ENCODE measurements at regions not wholly inside any gene's neighbourhood (a gene's known extent, or its start where the extent isn't known, plus 50 kb on each side); places are given as distances from the start of the nearest gene placed in this dataset.

GRCh38 chr20:23150304-23151007 lies 64.3 kb upstream of the CD93 start:
- ATAC-seq (ENCODE audit: low FRiP score in 2 of 2) = no peak
- peak in 1 of 2 donors; percentile 21 for DNase-seq
- 77 to 88% methylated on average over 4 to 8 of the region's 8 CpGs for WGBS, 2 donors

DNA sequence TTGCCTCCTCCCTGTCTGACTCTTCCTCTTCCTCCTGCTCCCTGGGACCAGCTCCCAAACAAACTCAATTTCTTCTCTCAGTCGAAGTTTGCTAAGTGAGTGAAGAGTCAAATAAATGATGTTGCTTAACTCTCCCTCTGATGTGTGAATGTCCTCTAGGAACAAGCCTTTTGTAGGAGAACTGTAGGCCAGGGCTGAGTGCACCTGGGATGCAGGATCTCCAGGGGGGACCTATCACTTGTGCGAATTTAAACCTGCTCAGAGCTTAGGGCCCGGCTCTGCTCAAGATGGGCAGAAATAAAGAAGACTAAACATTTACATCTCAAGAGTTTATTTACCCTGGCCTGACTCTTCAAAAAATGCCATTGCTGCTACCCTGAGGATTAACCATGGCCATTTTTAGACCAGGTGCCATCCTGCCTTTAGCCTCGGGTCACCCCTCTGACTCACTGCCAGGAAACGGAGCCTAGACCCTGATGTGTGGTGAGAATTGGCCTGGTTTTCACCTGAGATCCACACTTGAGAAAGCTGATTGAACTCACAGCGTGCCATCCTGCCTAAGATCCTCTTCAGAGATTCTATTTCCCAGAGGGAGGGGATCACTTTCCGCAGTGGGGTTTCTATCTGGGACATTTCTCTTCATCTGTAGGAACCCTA lies 63.6 kb upstream of the CD93 start:
- Histone ChIP-seq H3K4me3 (no peak overlapping the region), H3K27ac (peak overlapping the region in 3 of 4 donors; percentile 10 to 86 (median 63)), H3K27me3 (no peaks in the 10 kb centered on the region), H3K4me1 (peaks cover 49 to 65% (median 56%) of the 10 kb centered on the region in 4 donors), H3K36me3 (no peaks in the 10 kb centered on the region), H3K9me3 (no peaks in the 10 kb centered on the region)
- DNase-seq (no peak), ATAC-seq (ENCODE audit: low FRiP score in 2 of 2) (no peak)
- 70 to 82% methylated on average over 7 of the region's 7 CpGs for WGBS, 2 donors
- TF ChIP-seq, protein P1, sequence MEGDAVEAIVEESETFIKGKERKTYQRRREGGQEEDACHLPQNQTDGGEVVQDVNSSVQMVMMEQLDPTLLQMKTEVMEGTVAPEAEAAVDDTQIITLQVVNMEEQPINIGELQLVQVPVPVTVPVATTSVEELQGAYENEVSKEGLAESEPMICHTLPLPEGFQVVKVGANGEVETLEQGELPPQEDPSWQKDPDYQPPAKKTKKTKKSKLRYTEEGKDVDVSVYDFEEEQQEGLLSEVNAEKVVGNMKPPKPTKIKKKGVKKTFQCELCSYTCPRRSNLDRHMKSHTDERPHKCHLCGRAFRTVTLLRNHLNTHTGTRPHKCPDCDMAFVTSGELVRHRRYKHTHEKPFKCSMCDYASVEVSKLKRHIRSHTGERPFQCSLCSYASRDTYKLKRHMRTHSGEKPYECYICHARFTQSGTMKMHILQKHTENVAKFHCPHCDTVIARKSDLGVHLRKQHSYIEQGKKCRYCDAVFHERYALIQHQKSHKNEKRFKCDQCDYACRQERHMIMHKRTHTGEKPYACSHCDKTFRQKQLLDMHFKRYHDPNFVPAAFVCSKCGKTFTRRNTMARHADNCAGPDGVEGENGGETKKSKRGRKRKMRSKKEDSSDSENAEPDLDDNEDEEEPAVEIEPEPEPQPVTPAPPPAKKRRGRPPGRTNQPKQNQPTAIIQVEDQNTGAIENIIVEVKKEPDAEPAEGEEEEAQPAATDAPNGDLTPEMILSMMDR (IDR thresholded peaks at IDR 0.05) = no peak
- TF ChIP-seq EP300 (IDR thresholded peaks at IDR 0.05) = no peak
- TF ChIP-seq POLR2AphosphoS5 (IDR thresholded peaks at IDR 0.05) = no peak
- TF ChIP-seq POLR2A (IDR thresholded peaks at IDR 0.05) = no peak

More at GRCh38 chr20:23150304-23151007, 64.3 kb upstream of the CD93 start:
- TF ChIP-seq, protein P1 (IDR thresholded peaks at IDR 0.05) = no peak
- no peak for TF ChIP-seq EP300 (IDR thresholded peaks at IDR 0.05)
- H3K27me3 ChIP-seq = no peaks in the 10 kb centered on the region
- H3K4me3 ChIP-seq = no peak overlapping the region
- peaks cover 44 to 67% (median 58%) of the 10 kb centered on the region in 4 donors for H3K4me1 ChIP-seq
- H3K36me3 ChIP-seq = no peaks in the 10 kb centered on the region
- H3K27ac ChIP-seq = peak overlapping the region in 2 of 4 donors; percentile 21 to 82
- no peaks in the 10 kb centered on the region for H3K9me3 ChIP-seq

- H3K4me1 ChIP-seq = peaks cover 48 to 66% (median 56%) of the 10 kb centered on the region in 4 donors
- ATAC-seq (ENCODE audit: low FRiP score in 2 of 2) (no peak), DNase-seq (peak in 1 of 2 donors; percentile 17)
- H3K36me3 ChIP-seq = no peaks in the 10 kb centered on the region
- no peak for TF ChIP-seq POLR2A (IDR thresholded peaks at IDR 0.05)
- TF ChIP-seq EP300 (IDR thresholded peaks at IDR 0.05) = no peak
- TF ChIP-seq, protein P1 (IDR thresholded peaks at IDR 0.05) = no peak
- TF ChIP-seq POLR2AphosphoS5 (IDR thresholded peaks at IDR 0.05) = no peak
- no peak overlapping the region for H3K4me3 ChIP-seq
- H3K27me3 ChIP-seq = no peaks in the 10 kb centered on the region
- 85 to 87% methylated on average over 7 to 10 of the region's 10 CpGs for WGBS, 2 donors
- no peaks in the 10 kb centered on the region for H3K9me3 ChIP-seq
- H3K27ac ChIP-seq = peak overlapping the region; percentile 73 to 88 (median 81)
Measured at GRCh38 chr20:23148731-23149570, 62.8 kb upstream of the CD93 start.

DNA sequence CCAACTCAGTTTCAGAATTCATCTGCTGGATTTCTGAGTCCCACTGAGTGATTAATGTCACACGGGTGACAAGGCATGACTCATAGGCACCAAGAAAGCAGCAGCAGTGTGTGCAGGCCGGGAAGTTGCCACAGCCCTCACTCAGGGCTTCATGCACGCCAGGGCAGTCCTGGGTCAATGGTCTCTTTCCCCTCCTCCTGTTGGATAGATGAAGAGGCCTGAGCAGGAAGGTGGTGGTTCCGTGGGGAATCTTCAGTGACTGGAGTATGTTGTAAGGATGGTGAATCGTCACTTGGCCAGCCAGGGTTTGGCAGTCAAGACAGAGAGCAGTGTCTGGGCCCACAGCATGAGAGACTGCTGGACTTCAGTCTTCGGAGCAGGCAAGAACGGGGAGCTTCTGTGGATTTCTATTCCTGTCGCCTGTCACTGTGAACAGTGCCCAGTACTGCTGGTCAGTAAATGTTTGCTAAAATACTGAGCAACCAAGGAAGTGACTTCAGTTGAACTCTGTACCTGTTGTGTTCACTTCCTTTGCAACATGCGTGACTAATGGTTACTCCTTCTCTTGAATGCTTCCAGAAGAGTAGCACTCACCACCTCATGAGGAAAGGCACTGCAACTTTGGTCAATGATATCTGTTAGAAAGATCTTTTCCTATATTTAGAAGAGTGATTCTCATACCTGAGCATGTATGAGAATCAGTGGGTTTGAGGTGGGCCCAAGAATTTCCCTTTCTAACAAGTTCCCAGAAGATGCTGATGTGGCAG lies 62.0 kb upstream of the CD93 start:
- Histone ChIP-seq H3K36me3 (no peaks in the 10 kb centered on the region), H3K27ac (peak overlapping the region; percentile 73 to 88 (median 81)), H3K4me1 (peaks cover 54 to 65% (median 58%) of the 10 kb centered on the region in 4 donors), H3K4me3 (no peak overlapping the region), H3K9me3 (no peaks in the 10 kb centered on the region), H3K27me3 (no peaks in the 10 kb centered on the region)
- DNase-seq (peak in 1 of 2 donors; percentile 88), ATAC-seq (ENCODE audit: low FRiP score in 2 of 2) (peak; percentile 67 to 81)
- WGBS, 2 donors = 56 to 59% methylated on average over 9 of the region's 9 CpGs
- peak in 3 of 4 donors; percentile 39 to 77 (median 52) for TF ChIP-seq POLR2A (IDR thresholded peaks at IDR 0.05)
- TF ChIP-seq EP300 (IDR thresholded peaks at IDR 0.05) = peak in 3 of 4 donors; percentile 54 to 94 (median 89)
- TF ChIP-seq POLR2AphosphoS5 (IDR thresholded peaks at IDR 0.05) = peak; percentile 92 to 96
- TF ChIP-seq, protein P1 (IDR thresholded peaks at IDR 0.05) = no peak
